HPDE6-E6E7 (cell line): ENCODE measurements at regions not wholly inside any gene's neighbourhood (a gene's known extent, or its start where the extent isn't known, plus 50 kb on each side); places are given as distances from the start of the nearest gene placed in this dataset.
"Not testable (repeated sequence)": the region's sequence is repeated elsewhere in the genome, so short reads cannot be mapped to it uniquely, and the experiment has no call there.

ENCODE experiments used
- DNase-seq: peaks from one replicate; pipeline ENCODE4 v3.0.0; 2011; ENCODE audit warnings: missing footprints; ENCODE audit errors: extremely low spot score

DNA sequence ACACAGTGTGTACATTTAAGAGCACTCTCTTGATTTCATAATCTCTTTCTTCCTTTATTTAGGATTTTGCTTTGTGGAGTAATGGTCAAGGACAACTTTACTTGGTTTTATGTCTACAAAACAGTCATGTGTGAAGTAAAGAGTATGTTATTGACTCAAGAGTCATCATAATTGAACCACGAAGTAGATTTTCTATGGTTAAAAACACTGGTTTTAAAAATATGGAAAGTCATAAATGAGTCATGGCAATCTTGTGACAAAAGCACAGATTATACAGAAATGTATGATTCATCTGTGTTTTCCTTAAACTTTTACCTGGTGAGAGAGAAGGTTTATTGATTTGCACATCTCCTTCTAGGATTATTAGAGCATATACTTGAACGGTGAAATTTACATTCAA is 969.7 kb downstream of the GATA3 start:
- no peak for DNase-seq

GRCh38 chr10:9028231-9028630 is 973.7 kb downstream of the GATA3 start:
- DNase-seq, result no peak

GRCh38 chr10:9035355-9035754 is 980.9 kb downstream of the GATA3 start:
- no peak for DNase-seq

DNA sequence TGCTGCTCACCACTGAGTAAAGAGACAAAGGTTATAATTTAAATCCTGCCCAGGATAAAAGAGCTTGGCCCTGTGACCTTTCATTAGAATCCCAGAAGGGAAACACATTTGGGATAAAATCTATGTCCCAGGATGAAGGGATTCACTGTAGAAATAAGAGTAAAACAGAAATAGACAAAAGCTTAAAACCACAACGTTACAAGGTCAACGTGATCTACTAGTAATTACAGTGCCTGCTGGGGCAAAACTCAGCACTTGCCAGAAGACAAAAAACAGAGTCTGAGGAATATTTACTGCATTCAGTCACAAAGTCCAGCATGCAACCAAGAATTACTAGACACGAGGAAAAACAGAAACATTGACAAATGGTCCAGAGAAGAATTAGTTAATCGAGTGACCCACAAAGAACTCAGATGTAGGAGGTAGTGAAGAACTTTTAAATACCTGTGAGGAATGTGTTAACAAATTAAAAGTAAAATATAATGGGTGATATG is 982.3 kb downstream of the GATA3 start:
- no peak for DNase-seq

GRCh38 chr10:9038146-9038714 is 983.7 kb downstream of the GATA3 start:
- DNase-seq, result no peak

GRCh38 chr10:9043466-9043865 is 989.0 kb downstream of the GATA3 start:
- no peak for DNase-seq

DNA sequence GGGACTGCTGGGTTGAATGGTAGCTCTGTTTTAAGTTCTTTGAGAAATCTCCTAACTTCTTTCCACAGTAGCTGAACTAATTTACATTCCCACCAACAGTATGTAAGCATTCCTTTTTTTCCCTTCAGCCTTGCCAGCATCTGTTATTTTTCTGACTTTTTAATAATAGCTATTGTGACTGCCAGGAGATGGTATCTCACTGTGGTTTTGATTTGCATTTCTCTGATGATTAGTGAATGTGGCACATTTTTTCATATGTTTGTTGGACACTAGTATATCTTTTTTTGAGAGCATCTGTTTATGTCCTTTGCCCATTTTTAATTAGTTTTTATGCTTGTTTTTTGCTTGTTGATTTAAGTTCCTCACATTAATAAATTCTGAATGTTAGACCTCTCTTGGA is 990.8 kb downstream of the GATA3 start:
- DNase-seq, result no peak

GRCh38 chr10:9051328-9051974 is 997.0 kb downstream of the GATA3 start:
- no peak for DNase-seq

DNA sequence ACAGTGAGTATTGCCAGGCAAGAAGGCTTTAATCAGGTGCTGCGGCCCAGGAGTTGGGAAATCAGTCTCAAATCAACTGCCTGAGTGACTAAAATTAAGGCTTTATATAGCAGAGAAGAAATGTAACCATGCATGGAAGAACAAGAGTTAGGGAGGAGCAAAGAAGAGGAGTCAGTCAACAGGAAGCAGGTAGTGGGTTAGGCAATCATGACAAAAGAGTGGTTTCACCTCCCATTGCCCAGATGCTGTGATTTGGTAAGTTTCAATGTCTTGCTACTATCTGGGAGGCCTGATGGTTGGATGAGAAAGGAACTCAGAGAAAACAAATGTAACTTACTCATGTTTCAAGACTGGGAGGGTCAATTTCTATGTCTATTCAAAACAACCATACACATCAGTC is 998.3 kb downstream of the GATA3 start:
- no peak for DNase-seq

DNA sequence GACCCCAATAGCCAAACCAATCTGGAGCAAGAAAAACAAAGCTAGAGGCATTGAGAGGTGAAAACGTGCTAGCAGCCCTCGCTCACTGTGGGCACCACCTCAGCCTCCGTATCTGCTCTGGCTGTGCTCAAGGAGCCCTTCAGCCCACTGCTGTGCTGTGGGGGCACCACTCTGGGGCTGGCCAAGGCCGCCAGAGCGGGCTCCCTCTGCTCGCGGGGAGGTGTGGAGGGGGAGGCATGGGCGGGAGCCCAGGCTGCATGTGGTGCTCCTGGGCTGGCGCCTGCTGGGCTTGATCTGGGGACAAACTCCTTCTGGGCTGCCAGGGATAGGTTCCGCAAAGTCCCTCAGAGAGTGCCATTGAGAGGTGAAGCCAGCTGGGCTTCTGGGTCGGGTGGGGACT is 1002.0 kb downstream of the GATA3 start:
- no peak for DNase-seq

DNA sequence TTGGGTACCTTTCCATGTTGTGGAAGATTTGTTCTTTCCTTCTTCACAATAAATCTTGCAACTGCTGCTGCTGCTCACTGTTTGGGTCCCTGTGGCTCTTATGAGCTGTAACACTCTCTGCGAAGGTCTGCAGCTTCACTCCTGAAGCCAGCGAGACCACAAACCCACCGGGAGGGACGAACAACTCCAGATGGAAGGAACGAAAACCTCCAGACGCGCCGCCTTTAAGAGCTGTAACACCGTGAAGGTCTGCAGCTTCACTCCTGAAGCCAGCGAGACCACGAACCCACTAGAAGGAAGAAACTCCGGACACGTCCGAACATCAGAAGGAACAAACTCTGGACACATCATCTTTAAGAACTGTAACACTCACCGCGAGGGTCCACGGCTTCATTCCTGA is 1002.8 kb downstream of the GATA3 start:
- DNase-seq, result not testable (repeated sequence)

- DNase-seq, result no peak
Measured at GRCh38 chr10:9060314-9060713, 1005.8 kb downstream of the GATA3 start.

GRCh38 chr10:9061871-9062270 is 1007.4 kb downstream of the GATA3 start:
- DNase-seq, result no peak

DNA sequence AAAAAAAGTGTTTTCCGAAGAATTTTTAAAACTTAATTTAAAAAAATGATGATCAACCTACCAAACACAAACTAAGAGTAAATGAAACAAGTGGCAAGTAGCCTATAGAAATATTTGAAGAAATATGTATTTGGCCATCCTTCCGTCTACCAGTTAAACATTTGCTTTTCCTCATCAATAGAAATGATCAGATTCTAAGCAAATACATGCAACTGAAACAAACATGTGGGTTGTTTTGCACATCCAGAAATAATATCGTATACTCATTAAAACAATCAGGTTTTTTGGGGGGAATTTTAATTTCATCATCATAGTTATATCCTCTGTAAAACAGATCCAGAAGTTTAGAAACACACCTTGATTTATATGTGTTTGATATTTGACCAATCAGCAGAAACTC is 1011.7 kb downstream of the GATA3 start:
- no peak for DNase-seq

DNA sequence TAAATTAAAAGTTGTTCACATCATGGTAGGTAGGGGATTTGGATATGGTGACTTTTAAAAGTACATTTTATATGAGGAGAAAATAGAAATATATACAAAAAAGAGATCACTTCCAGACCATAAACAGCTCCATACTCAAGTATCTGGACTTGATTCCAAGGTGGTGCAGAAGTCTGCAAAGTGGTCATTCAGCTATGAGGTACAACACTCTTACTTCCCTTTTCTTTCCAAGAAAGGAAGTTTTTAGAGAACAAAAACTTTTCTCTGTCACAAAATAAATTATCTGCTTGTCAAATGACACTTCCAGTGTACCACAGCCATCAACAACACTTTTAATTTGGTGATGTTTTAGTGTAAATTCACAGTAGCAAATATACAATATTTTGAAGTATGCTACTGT is 1013.5 kb downstream of the GATA3 start:
- no peak for DNase-seq

DNA sequence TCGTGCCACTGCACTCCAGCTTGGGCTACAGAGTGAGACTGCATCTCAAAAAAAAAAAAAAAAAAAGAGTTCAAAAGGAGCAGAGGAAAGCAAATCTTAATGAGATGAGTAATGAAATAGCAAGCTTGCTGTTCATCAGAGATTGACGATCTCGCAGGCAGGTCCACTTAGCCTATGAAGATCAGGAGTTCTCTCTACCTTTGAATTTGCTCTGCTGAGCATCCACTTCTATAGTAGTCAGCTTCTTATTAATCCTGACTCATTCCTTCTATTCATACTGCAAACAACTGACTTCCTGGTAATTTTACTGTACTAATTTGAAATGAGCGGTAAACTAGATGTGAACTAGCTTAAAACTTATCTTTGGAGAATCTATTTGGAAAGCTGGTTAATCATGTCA is 1014.6 kb downstream of the GATA3 start:
- peak; percentile 25 for DNase-seq

DNA sequence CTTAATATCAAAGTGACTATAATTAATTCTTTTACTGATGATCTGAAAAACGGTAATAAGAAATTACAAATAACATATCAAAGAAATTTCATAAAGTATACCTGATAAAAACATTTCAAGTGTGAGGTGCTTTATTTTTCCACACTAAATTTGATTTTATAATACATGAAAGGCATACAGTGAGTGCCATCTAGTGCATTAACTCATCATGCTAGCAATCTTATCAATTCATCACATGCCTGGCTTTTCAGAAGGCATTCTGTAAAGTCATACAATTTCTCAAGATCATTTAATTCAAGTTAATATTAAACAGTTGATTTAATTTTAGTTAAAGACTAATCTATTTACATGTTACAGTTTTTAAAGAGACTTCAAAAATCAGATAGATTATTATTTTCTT is 1020.9 kb downstream of the GATA3 start:
- DNase-seq, result no peak

DNA sequence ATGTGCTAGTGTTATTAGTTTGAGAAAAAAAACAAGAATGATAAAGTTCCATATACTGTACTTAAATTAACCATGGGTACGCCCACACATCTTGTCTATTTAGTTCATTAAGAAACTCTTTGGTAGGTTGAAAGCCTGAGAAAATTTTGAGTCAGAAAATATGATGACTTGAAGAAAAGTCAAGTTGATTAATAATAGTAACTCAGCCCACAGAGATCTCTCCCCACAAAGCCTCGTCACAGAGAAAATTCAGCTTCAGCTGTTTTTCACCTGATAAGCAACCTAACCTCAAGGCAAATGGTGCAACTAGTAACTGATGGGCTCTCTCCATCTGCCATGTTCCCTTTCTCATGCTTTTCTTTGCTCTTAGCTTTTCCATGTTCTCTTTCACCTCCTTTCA is 1021.6 kb downstream of the GATA3 start:
- no peak for DNase-seq

DNA sequence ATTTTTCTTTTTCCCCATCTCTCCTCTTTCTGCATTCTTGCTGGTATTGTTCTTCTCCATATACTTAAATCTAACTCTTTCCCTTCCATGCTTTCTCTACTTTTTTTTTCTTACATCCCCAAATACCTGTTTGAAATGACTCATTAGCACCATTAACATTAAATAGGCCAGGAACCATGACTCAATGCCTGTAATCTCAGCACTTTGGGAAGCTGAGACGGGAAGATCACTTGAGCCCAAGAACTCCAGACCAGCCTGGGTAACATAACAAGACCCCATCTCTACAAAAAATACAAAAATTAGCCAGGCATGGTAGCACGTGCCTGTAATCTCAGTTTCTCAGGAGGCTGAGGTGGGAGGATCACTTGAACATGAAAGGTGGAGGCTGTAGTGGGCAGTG is 1026.8 kb downstream of the GATA3 start:
- peak; percentile 0 for DNase-seq

DNA sequence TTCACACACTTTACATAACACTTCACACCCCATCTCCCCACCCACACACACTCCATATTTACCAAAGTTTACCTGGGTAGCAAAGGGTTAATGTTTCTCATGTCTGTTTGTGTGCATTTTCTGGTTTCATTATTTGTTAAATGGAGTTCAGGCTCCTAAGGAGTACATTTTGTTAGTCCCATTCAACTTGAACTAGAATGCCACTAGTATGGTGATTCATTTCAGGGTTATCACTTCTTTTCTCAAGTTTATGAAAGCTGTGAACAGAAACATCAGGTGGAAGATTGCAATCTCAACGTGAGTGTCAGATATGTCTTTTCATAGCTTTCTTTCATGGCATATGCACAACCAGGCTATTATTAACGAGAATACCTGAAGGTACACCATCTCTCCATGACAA is 1027.5 kb downstream of the GATA3 start:
- DNase-seq, result no peak

DNA sequence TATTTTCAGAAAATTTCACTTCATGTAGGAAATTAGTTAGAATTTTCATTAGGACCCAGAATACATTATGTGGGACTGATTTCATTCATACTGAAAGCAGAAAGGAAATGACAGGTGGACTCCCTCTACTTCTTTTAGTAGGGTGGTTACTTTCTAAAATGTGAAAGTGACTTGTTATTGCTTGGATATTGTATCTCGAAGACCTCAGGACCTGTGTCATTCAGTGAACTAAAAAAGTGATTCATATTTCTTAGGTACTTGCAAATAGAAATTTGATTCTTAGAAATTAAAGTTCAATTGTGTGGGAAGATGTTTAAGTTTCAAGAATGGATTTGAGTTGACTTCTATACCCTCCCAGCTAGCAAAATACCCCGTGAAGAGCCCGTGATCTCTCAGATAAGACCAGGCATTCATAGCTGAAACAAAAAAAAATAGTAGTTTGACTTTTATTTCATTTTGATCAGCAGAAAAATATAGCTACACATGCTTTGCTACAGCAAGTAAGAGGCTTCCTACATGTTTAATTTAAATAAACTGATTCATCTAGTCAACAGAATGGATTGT is 1037.1 kb downstream of the GATA3 start:
- no peak for DNase-seq

GRCh38 chr10:9096288-9096687 is 1041.8 kb downstream of the GATA3 start:
- DNase-seq, result no peak

DNA sequence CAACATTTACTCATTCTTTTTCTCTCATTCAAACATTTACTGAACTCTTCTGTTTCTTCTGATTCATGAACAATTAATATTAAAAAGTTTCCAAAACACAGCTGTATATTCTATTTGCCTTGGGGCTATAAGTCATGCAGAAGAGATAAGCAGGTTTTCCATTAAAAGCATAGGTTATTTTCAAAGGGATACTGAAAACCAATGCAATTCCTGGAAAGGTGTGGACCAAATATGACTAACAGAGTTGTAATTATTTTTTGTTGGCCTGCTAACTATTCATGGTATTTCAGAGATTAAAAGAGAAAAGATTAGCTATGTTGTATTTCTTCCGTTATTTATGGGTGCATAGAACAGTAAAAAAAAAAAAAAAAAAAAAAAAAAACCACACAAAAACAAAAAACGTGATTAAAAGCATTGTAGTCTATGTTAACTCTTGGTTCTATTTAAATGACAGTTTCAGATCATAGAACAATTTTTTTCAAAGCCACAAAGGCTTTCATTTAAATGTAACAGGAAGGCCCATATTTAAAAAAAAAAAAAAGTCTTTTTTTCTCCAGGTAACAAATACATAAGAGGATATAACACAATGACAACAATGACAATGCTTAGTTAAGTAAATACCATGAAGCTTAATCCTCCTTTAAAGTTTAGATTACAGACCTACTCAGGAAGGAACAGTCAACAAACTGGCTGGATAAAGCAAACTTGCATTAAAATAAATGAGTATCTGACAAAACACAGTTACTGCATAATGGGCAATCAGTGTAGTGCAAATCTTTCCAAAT is 1042.9 kb downstream of the GATA3 start:
- no peak for DNase-seq
